HL-60 (cell line): ENCODE measurements at regions not wholly inside any gene's neighbourhood (a gene's known extent, or its start where the extent isn't known, plus 50 kb on each side); places are given as distances from the start of the nearest gene placed in this dataset.

Source experiments
- CTCF ChIP-seq: IDR thresholded peaks from one replicate; pipeline ENCODE4 v1.5.1; 2011; ENCODE audit warnings: low read length, control low read depth, inconsistent platforms; ENCODE audit not compliant: insufficient read depth
- GABPA ChIP-seq: IDR thresholded peaks from 2 replicates; pipeline ENCODE4 v1.6.1; 2012; ENCODE audit warnings: low read depth
- POLR2AphosphoS5 ChIP-seq: IDR thresholded peaks from 2 replicates; pipeline ENCODE4 v1.6.1; 2012; ENCODE audit warnings: low read depth
- REST ChIP-seq: IDR thresholded peaks from 2 replicates; pipeline ENCODE4 v1.6.1; 2012; ENCODE audit warnings: low read depth; ENCODE audit not compliant: insufficient replicate concordance
- SPI1 ChIP-seq: IDR thresholded peaks from 2 replicates; pipeline ENCODE4 v1.6.1; 2012; ENCODE audit warnings: low read depth, mild to moderate bottlenecking, borderline replicate concordance

GRCh38 chr16:85261657-85262557 is 149.6 kb upstream of the CIBAR2 start:
- TF ChIP-seq POLR2AphosphoS5 (no peak), CTCF (no peak), REST (no peak), SPI1 (no peak), GABPA (no peak)
